NT2/D1 (cell line): ENCODE measurements at regions not wholly inside any gene's neighbourhood (a gene's known extent, or its start where the extent isn't known, plus 50 kb on each side); places are given as distances from the start of the nearest gene placed in this dataset.

Experiments
- YY1 ChIP-seq: IDR thresholded peaks from 2 replicates; pipeline ENCODE4 v1.6.1; 2011; ENCODE audit not compliant: insufficient read length, insufficient read depth
- ZNF274 ChIP-seq: IDR thresholded peaks from 2 replicates; pipeline ENCODE4 v1.6.1; 2011; ENCODE audit warnings: mild to moderate bottlenecking, low read depth, low read length

- TF ChIP-seq ZNF274: no peak
- TF ChIP-seq YY1: no peak
Measured at GRCh38 chr7:42700406-42701327, 211.2 kb downstream of the C7orf25 start.
